Panc1 (cell line): ENCODE measurements at regions not wholly inside any gene's neighbourhood (a gene's known extent, or its start where the extent isn't known, plus 50 kb on each side); places are given as distances from the start of the nearest gene placed in this dataset.

Source experiments
- ATAC-seq: fragments of 200-7000 bp; cut with Tn5 transposase; 2 replicates; pipeline ENCODE4 v1.9.1; 2020; ENCODE audit warnings: mild to moderate bottlenecking, moderate library complexity
- BruUV-seq: library from RNA; stranded (reverse); fragments of 400-500 nt; replicated peaks from 2 replicates; lab custom pipeline; 2021; lab: Mats Ljungman, UMichigan
- CTCF ChIA-PET: fragments of 300-600 bp; sonication (Branson Sonifier 250); formaldehyde crosslinking; loops from one replicate; lab custom pipeline; 2022; ENCODE audit warnings: antibody characterized with exemption; lab: Charles Lee
- POLR2A ChIA-PET: fragments of 300-600 bp; sonication (Branson Sonifier 250); formaldehyde crosslinking; loops from one replicate; lab custom pipeline; 2022; ENCODE audit warnings: antibody characterized with exemption; lab: Charles Lee
- DNase-seq: peaks from one replicate; pipeline ENCODE4 v3.0.0-alpha.2; 2010; ENCODE audit warnings: low read depth, low spot score
- H3K27ac ChIP-seq: 2 replicates; pipeline ENCODE4 v1.5.1; 2011; ENCODE audit warnings: mild to moderate bottlenecking, low read length, inconsistent platforms
- H3K27me3 ChIP-seq: fragments of 200-500 bp; sonication (Bioruptor generic); 2 replicates; pipeline ENCODE4 v1.6.0; 2014; ENCODE audit warnings: low read length, inconsistent platforms; ENCODE audit not compliant: control insufficient read depth, insufficient read depth
- H3K36me3 ChIP-seq: fragments of 200-500 bp; sonication (Bioruptor generic); 2 replicates; pipeline ENCODE4 v1.5.1; 2014; ENCODE audit warnings: inconsistent platforms, mild to moderate bottlenecking, low read length, moderate library complexity; ENCODE audit not compliant: control insufficient read depth, insufficient read depth
- H3K4me1 ChIP-seq: 2 replicates; pipeline ENCODE4 v1.5.1; 2011; ENCODE audit warnings: inconsistent platforms, mild to moderate bottlenecking, low read length, moderate library complexity; ENCODE audit not compliant: control insufficient read depth, insufficient read depth
- H3K4me3 ChIP-seq, 2 experiments: 2 replicates each; pipeline ENCODE4 v1.5.1; 2011 to 2012; ENCODE audit warnings: low read depth in 2 of 2, low read length in 2 of 2, mild to moderate bottlenecking in 2 of 2, inconsistent platforms in 1 of 2, moderate library complexity in 1 of 2
- H3K9me3 ChIP-seq: fragments of 200-500 bp; sonication (Bioruptor generic); 2 replicates; pipeline ENCODE4 v1.5.1; 2014; ENCODE audit warnings: low read depth, mild to moderate bottlenecking, inconsistent platforms, low read length, moderate library complexity; ENCODE audit not compliant: control insufficient read depth, insufficient read depth
- CTCF ChIP-seq: fragments of 450-650 bp; IDR thresholded peaks from 2 replicates; pipeline ENCODE4 v1.5.1; 2017; ENCODE audit warnings: mild to moderate bottlenecking
- POLR2AphosphoS5 ChIP-seq: IDR thresholded peaks from 2 replicates; pipeline ENCODE4 v1.6.1; 2012; ENCODE audit warnings: mild to moderate bottlenecking, low read depth, low read length, moderate library complexity
- REST ChIP-seq, 2 experiments: IDR thresholded peaks; 2 replicates each; pipeline ENCODE4 v1.6.1; 2011 to 2012; ENCODE audit warnings: low read depth in 2 of 2, control low read depth in 1 of 2, low read length in 1 of 2, mild to moderate bottlenecking in 1 of 2, moderate library complexity in 1 of 2; ENCODE audit not compliant: insufficient read depth in 1 of 2
- SIN3A ChIP-seq: IDR thresholded peaks from 2 replicates; pipeline ENCODE4 v1.6.1; 2012; ENCODE audit warnings: low read depth, mild to moderate bottlenecking, low read length, moderate library complexity, borderline replicate concordance; ENCODE audit not compliant: insufficient read depth
- TCF7L2 ChIP-seq: IDR thresholded peaks from 2 replicates; pipeline ENCODE4 v1.6.1; 2011; ENCODE audit warnings: mild to moderate bottlenecking, low read depth, low read length, inconsistent platforms
- in situ Hi-C: cut with HindIII; loops from 2 replicates; pipeline ENCODE4 v1.10.0; 2016; ENCODE audit warnings: low sequenced_read_pairs, low pct_unique_long_range_greater_than_20kb
- intact Hi-C: fragments of 100-400 bp; cut with micrococcal nuclease; formaldehyde crosslinking; loops from one replicate; pipeline ENCODE4 v1.10.0; 2022; ENCODE audit not compliant: unreplicated experiment

DNA sequence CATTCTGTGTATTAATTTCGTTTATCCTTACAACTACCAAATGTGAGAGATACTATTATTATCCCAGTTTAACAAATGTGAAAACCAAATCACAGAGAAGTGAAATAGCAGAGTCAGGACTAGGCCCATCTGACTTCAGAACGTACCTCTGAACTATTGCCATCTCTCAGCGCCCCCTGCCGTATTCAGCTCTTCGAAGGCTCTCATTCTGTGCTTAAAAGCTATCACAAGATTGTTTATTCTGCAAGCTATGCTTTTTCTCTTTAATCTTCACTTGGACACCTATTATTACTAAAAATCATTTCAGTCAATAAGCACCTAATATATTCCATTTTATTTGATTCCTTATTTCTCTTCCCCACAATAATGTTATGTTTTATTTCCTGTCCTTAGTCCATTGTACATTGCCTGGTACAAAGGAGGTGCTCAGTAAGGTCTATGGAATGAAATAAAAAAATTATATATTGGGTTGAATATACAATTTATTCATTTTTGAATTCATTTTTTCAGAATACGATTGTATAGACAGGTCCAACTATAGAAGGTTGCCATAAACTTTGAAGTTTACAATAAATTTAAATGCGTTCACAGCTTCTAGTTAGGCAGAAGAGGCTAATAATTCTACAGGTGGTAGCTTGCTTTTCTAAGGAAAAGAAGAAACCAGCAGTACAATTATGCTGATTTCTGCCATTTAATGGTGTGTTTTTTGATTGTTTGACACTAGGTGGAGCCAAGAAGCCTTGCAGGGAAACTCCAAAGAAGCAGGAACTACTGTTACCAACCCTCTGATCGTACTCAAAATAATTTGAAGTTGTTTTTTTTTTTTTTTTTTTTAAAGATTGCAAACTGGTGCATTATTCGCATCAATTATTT lies 202.2 kb upstream of the DMRTA1 start:
- no TSS peak for BruUV-seq
- H3K36me3 ChIP-seq = no peaks in the 10 kb centered on the region
- DNase-seq (no peak), ATAC-seq (no peak)
- H3K9me3 ChIP-seq = no peaks in the 10 kb centered on the region
- TF ChIP-seq CTCF (no peak), TCF7L2 (no peak), REST (IDR thresholded peaks at IDR 0.05; ENCODE audit: insufficient read depth in 1 of 2, low read depth in 2 of 2, low read length in 1 of 2) (no peak), POLR2AphosphoS5 (no peak), SIN3A (no peak)
- POLR2A ChIA-PET = no interaction called here
- CTCF ChIA-PET = no interaction called here
- H3K27me3 ChIP-seq = no peaks in the 10 kb centered on the region
- no peaks in the 10 kb centered on the region for H3K4me1 ChIP-seq
- no peak overlapping the region for H3K4me3 ChIP-seq
- no peak overlapping the region for H3K27ac ChIP-seq
- intact Hi-C loops (no loop called here), in situ Hi-C loops (no loop called here)

DNA sequence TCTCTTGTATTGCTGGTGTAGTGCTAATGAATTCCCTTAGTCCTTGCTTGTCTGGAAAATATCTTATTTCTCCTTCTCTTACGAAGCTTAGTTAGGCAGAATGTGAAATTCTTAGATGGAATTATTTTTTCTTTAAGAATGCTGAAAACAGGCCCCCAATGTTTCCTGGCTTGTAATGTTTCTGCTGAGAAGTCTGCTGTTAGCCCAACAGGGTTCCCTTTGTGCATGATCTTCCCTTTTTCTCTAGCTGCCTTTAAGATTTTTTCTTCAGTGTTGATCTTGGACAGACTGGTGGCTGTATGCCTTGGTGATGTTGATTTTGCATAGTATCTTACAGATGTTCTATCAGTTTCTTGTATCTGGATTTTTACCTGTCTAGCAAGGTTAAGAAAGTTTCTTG lies 191.3 kb upstream of the DMRTA1 start:
- H3K4me3 ChIP-seq = no peak overlapping the region
- no TSS peak for BruUV-seq
- ChIA-PET POLR2A (no interaction called here), CTCF (no interaction called here)
- H3K27me3 ChIP-seq = no peaks in the 10 kb centered on the region
- DNase-seq (no peak), ATAC-seq (no peak)
- intact Hi-C loops (no loop called here), in situ Hi-C loops (no loop called here)
- no peaks in the 10 kb centered on the region for H3K9me3 ChIP-seq
- no peaks in the 10 kb centered on the region for H3K36me3 ChIP-seq
- no peaks in the 10 kb centered on the region for H3K4me1 ChIP-seq
- TF ChIP-seq CTCF (no peak), POLR2AphosphoS5 (no peak), TCF7L2 (no peak), REST (IDR thresholded peaks at IDR 0.05; ENCODE audit: insufficient read depth in 1 of 2, low read depth in 2 of 2, low read length in 1 of 2) (no peak), SIN3A (no peak)
- no peak overlapping the region for H3K27ac ChIP-seq
